SU-DHL-6 (cell line): ENCODE measurements at regions not wholly inside any gene's neighbourhood (a gene's known extent, or its start where the extent isn't known, plus 50 kb on each side); places are given as distances from the start of the nearest gene placed in this dataset.

Experiments
- H2AFZ ChIP-seq: fragments of 200-600 bp; sonication (generic); 2 replicates; pipeline ENCODE4 v1.6.1; 2014; ENCODE audit warnings: low read depth, mild to moderate bottlenecking, moderate library complexity, mixed read lengths, antibody characterized with exemption, low read length; ENCODE audit not compliant: severe bottlenecking
- H3F3A ChIP-seq: fragments of 200-600 bp; shearing (Covaris generic); 2 replicates; pipeline ENCODE4 v1.6.0; 2016; ENCODE audit warnings: antibody characterized with exemption, mild to moderate bottlenecking; ENCODE audit not compliant: insufficient read depth
- H3K27ac ChIP-seq: fragments of 200-600 bp; sonication (generic); 2 replicates; pipeline ENCODE4 v1.5.1; 2016; ENCODE audit warnings: low read depth, mild to moderate bottlenecking, low read length, moderate library complexity, mixed read lengths
- H3K27me3 ChIP-seq: fragments of 200-600 bp; sonication (generic), shearing (Covaris generic); 2 replicates; pipeline ENCODE4 v1.6.0; 2014; ENCODE audit warnings: mild to moderate bottlenecking, low read length
- H3K36me3 ChIP-seq: fragments of 200-600 bp; sonication (generic); 2 replicates; pipeline ENCODE4 v1.6.1; 2014; ENCODE audit warnings: mild to moderate bottlenecking, low read length, mixed read lengths
- H3K4me2 ChIP-seq: fragments of 300-600, 200-600 bp; shearing (Covaris generic), sonication (generic); 2 replicates; pipeline ENCODE4 v1.6.0; 2014; ENCODE audit warnings: low read length, low read depth, mild to moderate bottlenecking; ENCODE audit not compliant: poor library complexity, severe bottlenecking
- H3K4me3 ChIP-seq: fragments of 200-600 bp; sonication (generic); 2 replicates; pipeline ENCODE4 v1.5.1; 2014; ENCODE audit warnings: antibody characterized with exemption, low read length, mild to moderate bottlenecking, mixed read lengths; ENCODE audit not compliant: insufficient read depth, poor library complexity, severe bottlenecking
- H3K79me2 ChIP-seq: fragments of 200-600 bp; sonication (generic); 2 replicates; pipeline ENCODE4 v1.6.1; 2014; ENCODE audit warnings: mild to moderate bottlenecking, low read length, moderate library complexity; ENCODE audit not compliant: insufficient read depth
- H3K9ac ChIP-seq: fragments of 200-600 bp; sonication (generic); 2 replicates; pipeline ENCODE4 v1.7.0; 2014; ENCODE audit warnings: mild to moderate bottlenecking, low read length
- H3K9me2 ChIP-seq: fragments of 200-600 bp; sonication (generic); replicated peaks from 2 replicates; pipeline ENCODE4 v1.6.1; 2014; ENCODE audit warnings: low read length; ENCODE audit not compliant: insufficient read depth
- H3K9me3 ChIP-seq: fragments of 200-600 bp; sonication (generic); 2 replicates; pipeline ENCODE4 v1.6.1; 2014; ENCODE audit warnings: low read length, mixed read lengths; ENCODE audit not compliant: insufficient read depth
- H4K20me1 ChIP-seq: fragments of 200-600 bp; sonication (generic); 2 replicates; pipeline ENCODE4 v1.6.1; 2014; ENCODE audit warnings: low read depth, mild to moderate bottlenecking, antibody characterized with exemption, low read length, moderate library complexity, mixed read lengths
- CTCF ChIP-seq: fragments of 200-600 bp; sonication (generic); IDR thresholded peaks from one replicate; pipeline ENCODE4 v1.5.1; 2017; ENCODE audit warnings: antibody characterized with exemption, mild to moderate bottlenecking, low read length, moderate library complexity; ENCODE audit not compliant: insufficient read depth, poor library complexity, severe bottlenecking
- EZH2phosphoT487 ChIP-seq: fragments of 200-600 bp; sonication (generic), shearing (Covaris generic); conservative IDR thresholded peaks from 2 replicates; pipeline ENCODE4 v1.6.1; 2018; ENCODE audit warnings: mild to moderate bottlenecking, antibody characterized with exemption, low read length, moderate library complexity, mixed read lengths

GRCh38 chr5:36392186-36392585, 90.5 kb upstream of the RANBP3L start:
- H4K20me1 ChIP-seq = no peaks in the 10 kb centered on the region
- H3K4me3 ChIP-seq = no peak overlapping the region
- H3K9me3 ChIP-seq = no peaks in the 10 kb centered on the region
- TF ChIP-seq CTCF = no peak
- no peak for TF ChIP-seq EZH2phosphoT487
- H3K36me3 ChIP-seq = no peaks in the 10 kb centered on the region
- no peak overlapping the region for H3K27ac ChIP-seq
- H2AFZ ChIP-seq = no peak overlapping the region
- no peaks in the 10 kb centered on the region for H3F3A ChIP-seq
- no peak overlapping the region for H3K9ac ChIP-seq
- no peak overlapping the region for H3K4me2 ChIP-seq
- H3K79me2 ChIP-seq = no peaks in the 10 kb centered on the region
- H3K9me2 ChIP-seq = no peaks in the 10 kb centered on the region
- no peaks in the 10 kb centered on the region for H3K27me3 ChIP-seq

- TF ChIP-seq CTCF (no peak), EZH2phosphoT487 (no peak)
- H3K79me2 ChIP-seq = no peaks in the 10 kb centered on the region
- no peaks in the 10 kb centered on the region for H4K20me1 ChIP-seq
- no peaks in the 10 kb centered on the region for H3K27me3 ChIP-seq
- H3K9me2 ChIP-seq = no peaks in the 10 kb centered on the region
- no peak overlapping the region for H3K4me2 ChIP-seq
- H3K9ac ChIP-seq = no peak overlapping the region
- no peaks in the 10 kb centered on the region for H3F3A ChIP-seq
- no peak overlapping the region for H2AFZ ChIP-seq
- H3K9me3 ChIP-seq = no peaks in the 10 kb centered on the region
- no peak overlapping the region for H3K4me3 ChIP-seq
- H3K27ac ChIP-seq = no peak overlapping the region
- no peaks in the 10 kb centered on the region for H3K36me3 ChIP-seq
Measured at GRCh38 chr5:36392818-36393217, 91.1 kb upstream of the RANBP3L start.

- Histone ChIP-seq H3K27me3 (no peaks in the 10 kb centered on the region), H3K36me3 (no peaks in the 10 kb centered on the region), H3K79me2 (no peaks in the 10 kb centered on the region), H3K4me2 (no peak overlapping the region), H2AFZ (no peak overlapping the region), H3F3A (no peaks in the 10 kb centered on the region), H3K9me3 (no peaks in the 10 kb centered on the region), H3K9ac (no peak overlapping the region), H4K20me1 (no peaks in the 10 kb centered on the region), H3K9me2 (no peaks in the 10 kb centered on the region), H3K27ac (no peak overlapping the region), H3K4me3 (no peak overlapping the region)
- TF ChIP-seq CTCF = no peak
- no peak for TF ChIP-seq EZH2phosphoT487
Measured at GRCh38 chr5:36393656-36394428, 92.1 kb upstream of the RANBP3L start.
